DMS153 (cell line): ENCODE measurements at regions not wholly inside any gene's neighbourhood (a gene's known extent, or its start where the extent isn't known, plus 50 kb on each side); places are given as distances from the start of the nearest gene placed in this dataset.
"Not testable (repeated sequence)": the region's sequence is repeated elsewhere in the genome, so short reads cannot be mapped to it uniquely, and the experiment has no call there.

ENCODE experiments used
- DNase-seq: peaks from one replicate; lab custom pipeline; 2025; lab: John Stamatoyannopoulos, UW

GRCh38 chr10:78458983-78459638, 425.4 kb downstream of the RPS24 start:
- peak; percentile 96 for DNase-seq

- no peak for DNase-seq
Measured at GRCh38 chr10:78459639-78460037, 426.0 kb downstream of the RPS24 start.

GRCh38 chr10:78460204-78460603, 426.5 kb downstream of the RPS24 start:
- no peak for DNase-seq

GRCh38 chr10:78461333-78461732, 427.7 kb downstream of the RPS24 start:
- no peak for DNase-seq

- DNase-seq = no peak
Measured at GRCh38 chr10:78462176-78462575, 428.5 kb downstream of the RPS24 start.

- no peak for DNase-seq
Measured at GRCh38 chr10:78462726-78463228, 429.1 kb downstream of the RPS24 start.

GRCh38 chr10:78464118-78464855, 430.6 kb downstream of the RPS24 start:
- DNase-seq = no peak

GRCh38 chr10:78464856-78465267, 431.2 kb downstream of the RPS24 start:
- no peak for DNase-seq

GRCh38 chr10:78465431-78465830, 431.8 kb downstream of the RPS24 start:
- DNase-seq = no peak

- no peak for DNase-seq
Measured at GRCh38 chr10:78467496-78468106, 433.9 kb downstream of the RPS24 start.

GRCh38 chr10:78468731-78469130, 435.1 kb downstream of the RPS24 start:
- not testable (repeated sequence) for DNase-seq

- DNase-seq = peak; percentile 99
Measured at GRCh38 chr10:78470267-78471103, 436.8 kb downstream of the RPS24 start.

GRCh38 chr10:78471326-78471722, 437.7 kb downstream of the RPS24 start:
- no peak for DNase-seq

GRCh38 chr10:78471723-78472550, 438.3 kb downstream of the RPS24 start:
- DNase-seq = no peak

GRCh38 chr10:78472551-78472890, 438.9 kb downstream of the RPS24 start:
- no peak for DNase-seq

GRCh38 chr10:78473006-78473405, 439.3 kb downstream of the RPS24 start:
- DNase-seq = no peak

- DNase-seq = no peak
Measured at GRCh38 chr10:78474743-78475142, 441.1 kb downstream of the RPS24 start.

- no peak for DNase-seq
Measured at GRCh38 chr10:78475437-78475836, 441.8 kb downstream of the RPS24 start.

- DNase-seq = no peak
Measured at GRCh38 chr10:78476156-78476555, 442.5 kb downstream of the RPS24 start.

- DNase-seq = no peak
Measured at GRCh38 chr10:78476844-78477243, 443.2 kb downstream of the RPS24 start.

- no peak for DNase-seq
Measured at GRCh38 chr10:78478919-78479318, 445.3 kb downstream of the RPS24 start.
